ENCODE measurements at regions not wholly inside any gene's neighbourhood (a gene's known extent, or its start where the extent isn't known, plus 50 kb on each side); places are given as distances from the start of the nearest gene placed in this dataset.
"Not testable (repeated sequence)": the region's sequence is repeated elsewhere in the genome, so short reads cannot be mapped to it uniquely, and the experiment has no call there.

- DNase-seq (ENCODE audit: low read depth in 3 of 3), result no peak
Observed at GRCh38 chr2:2493496-2493895, 162.4 kb upstream of the MYT1L start.

DNA sequence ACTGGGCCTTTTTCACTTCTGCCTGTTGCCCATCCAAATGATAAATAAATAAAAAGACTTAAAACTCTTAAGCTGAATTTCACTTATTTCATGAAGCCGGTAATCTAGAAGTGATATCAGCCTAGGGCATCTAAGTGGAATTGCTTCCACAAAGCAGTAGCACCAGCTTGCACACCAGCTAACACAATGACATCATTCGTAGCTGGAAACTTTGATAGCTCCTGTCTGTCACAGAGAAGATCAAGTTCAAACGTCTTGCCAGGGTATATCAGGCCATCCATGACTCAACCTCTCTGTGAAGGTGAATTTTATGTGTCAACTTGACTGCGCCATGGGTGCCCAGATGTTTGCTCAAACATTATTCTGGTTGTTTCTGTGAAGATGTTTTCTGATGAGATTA is 161.7 kb upstream of the MYT1L start:
- no peak for DNase-seq (ENCODE audit: low read depth in 3 of 3)

GRCh38 chr2:2491964-2492363 is 160.9 kb upstream of the MYT1L start:
- DNase-seq (ENCODE audit: low read depth in 3 of 3), result no peak

DNA sequence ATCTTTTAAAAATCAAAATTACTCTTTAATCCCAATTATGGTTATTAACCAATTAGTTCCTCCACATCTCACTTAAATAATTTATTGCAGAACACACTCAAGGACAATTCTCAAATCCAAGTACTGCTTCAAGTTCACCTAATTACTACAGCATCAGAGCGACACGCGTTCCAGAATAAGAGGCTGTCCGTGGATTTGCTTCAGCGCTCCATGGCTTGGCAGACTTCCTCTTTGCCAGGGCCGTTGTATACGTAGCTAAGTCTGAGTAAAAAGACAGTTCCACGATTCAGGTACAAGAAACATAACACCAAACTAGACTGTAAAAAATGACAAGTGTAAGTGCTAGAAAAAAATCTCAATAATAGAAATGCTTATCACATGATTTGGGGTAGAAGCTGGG is 153.2 kb upstream of the MYT1L start:
- no peak for DNase-seq (ENCODE audit: low read depth in 3 of 3)

- no peak for DNase-seq (ENCODE audit: low read depth in 3 of 3)
Observed at GRCh38 chr2:2482851-2483250, 151.8 kb upstream of the MYT1L start.

- no peak for DNase-seq (ENCODE audit: low read depth in 3 of 3)
Observed at GRCh38 chr2:2472881-2473280, 141.8 kb upstream of the MYT1L start.

GRCh38 chr2:2472044-2472443 is 141.0 kb upstream of the MYT1L start:
- DNase-seq (ENCODE audit: low read depth in 3 of 3), result no peak

- DNase-seq (ENCODE audit: low read depth in 3 of 3), result no peak
Observed at GRCh38 chr2:2466534-2466933, 135.5 kb upstream of the MYT1L start.

DNA sequence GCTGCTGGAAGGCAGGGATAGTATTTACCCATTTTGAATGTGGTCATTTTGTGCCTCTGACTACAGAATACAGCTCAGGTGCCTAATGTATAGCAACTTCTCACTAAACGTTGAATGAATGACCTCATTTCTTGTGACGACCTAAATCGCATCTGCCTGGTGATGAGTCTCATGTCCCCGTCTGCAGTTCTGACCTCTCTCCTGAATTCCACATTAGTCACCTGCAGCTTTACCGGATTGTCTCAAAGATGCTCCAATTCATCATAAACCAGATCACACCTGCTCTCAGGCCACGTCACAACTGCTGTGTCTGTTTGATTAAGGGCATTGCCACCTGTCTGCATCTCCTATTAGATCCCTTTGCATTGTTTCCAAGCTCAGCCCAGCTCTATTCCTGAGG is 133.6 kb upstream of the MYT1L start:
- DNase-seq (ENCODE audit: low read depth in 3 of 3), result no peak

GRCh38 chr2:2464094-2464493 is 133.0 kb upstream of the MYT1L start:
- DNase-seq (ENCODE audit: low read depth in 3 of 3), result no peak

- no peak for DNase-seq (ENCODE audit: low read depth in 3 of 3)
Observed at GRCh38 chr2:2456721-2457120, 125.6 kb upstream of the MYT1L start.

- no peak for DNase-seq (ENCODE audit: low read depth in 3 of 3)
Observed at GRCh38 chr2:2455151-2455550, 124.1 kb upstream of the MYT1L start.

GRCh38 chr2:2452961-2453360 is 121.9 kb upstream of the MYT1L start:
- no peak for DNase-seq (ENCODE audit: low read depth in 3 of 3)

- not testable (repeated sequence) for DNase-seq (ENCODE audit: low read depth in 3 of 3)
Observed at GRCh38 chr2:2451275-2451674, 120.2 kb upstream of the MYT1L start.

GRCh38 chr2:2448178-2448577 is 117.1 kb upstream of the MYT1L start:
- no peak for DNase-seq (ENCODE audit: low read depth in 3 of 3)

- DNase-seq (ENCODE audit: low read depth in 3 of 3), result no peak
Observed at GRCh38 chr2:2422621-2423020, 91.5 kb upstream of the MYT1L start.

DNA sequence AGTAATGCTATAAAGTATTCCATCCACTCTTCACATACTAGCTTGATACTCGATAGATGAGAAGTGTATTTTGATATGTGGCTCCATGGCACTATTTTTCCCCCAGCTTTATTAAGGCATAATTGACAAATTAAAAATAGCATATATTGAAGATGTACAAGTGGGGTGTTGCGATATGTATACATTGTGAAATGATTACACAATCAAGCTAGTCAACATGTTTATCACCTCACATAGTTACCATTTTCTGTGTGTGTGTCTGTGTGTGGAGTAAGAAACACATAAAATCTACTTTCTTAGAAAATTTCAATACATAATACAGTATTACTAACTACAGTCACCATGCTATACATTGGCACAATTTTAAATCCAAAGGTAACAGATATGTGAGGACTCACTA is 82.5 kb upstream of the MYT1L start:
- no peak for DNase-seq (ENCODE audit: low read depth in 3 of 3)

GRCh38 chr2:2410987-2411386 is 79.9 kb upstream of the MYT1L start:
- no peak for DNase-seq (ENCODE audit: low read depth in 3 of 3)

DNA sequence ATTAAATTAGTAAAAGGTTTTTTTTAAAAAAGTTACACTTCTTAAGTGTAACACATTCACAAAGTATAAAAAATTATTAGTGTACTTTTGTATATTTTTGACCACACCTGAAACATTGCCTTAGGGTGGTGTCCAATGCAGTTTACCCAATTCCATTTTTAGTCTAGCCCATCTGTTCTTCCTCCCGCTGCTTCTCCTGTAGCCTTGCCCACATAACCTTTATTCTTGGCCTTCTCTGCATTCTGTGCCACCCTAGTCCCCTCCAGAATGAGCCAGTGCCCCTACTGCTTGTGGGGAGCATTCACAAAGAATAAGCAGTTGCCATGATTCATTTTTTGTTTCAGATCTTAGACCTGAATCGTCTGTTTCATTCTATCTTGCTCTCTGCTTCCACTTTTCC is 78.4 kb upstream of the MYT1L start:
- DNase-seq (ENCODE audit: low read depth in 3 of 3), result no peak

GRCh38 chr2:2405780-2406179 is 74.7 kb upstream of the MYT1L start:
- no peak for DNase-seq (ENCODE audit: low read depth in 3 of 3)

GRCh38 chr2:2400286-2401038 is 69.4 kb upstream of the MYT1L start:
- no peak for DNase-seq (ENCODE audit: low read depth in 3 of 3)

DNA sequence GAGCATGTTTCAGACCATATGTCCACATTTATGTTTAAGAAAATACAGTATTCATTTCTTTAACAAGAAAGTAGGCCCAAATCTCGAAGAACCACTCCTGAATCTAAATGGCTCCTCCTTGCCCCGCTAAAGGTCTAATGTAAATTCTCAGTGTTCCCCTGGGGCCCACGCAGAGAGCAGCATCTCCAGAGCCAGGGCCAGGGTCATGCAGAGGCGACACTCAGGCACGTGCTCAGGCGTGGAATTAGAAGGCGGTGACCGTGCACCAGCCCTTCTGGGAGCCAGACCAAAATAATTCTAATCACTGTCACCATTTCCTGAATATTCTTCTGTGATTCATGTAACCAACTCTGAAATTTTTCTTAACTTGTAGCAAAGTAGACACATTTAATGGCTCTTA is 68.3 kb upstream of the MYT1L start:
- no peak for DNase-seq (ENCODE audit: low read depth in 3 of 3)

DNA sequence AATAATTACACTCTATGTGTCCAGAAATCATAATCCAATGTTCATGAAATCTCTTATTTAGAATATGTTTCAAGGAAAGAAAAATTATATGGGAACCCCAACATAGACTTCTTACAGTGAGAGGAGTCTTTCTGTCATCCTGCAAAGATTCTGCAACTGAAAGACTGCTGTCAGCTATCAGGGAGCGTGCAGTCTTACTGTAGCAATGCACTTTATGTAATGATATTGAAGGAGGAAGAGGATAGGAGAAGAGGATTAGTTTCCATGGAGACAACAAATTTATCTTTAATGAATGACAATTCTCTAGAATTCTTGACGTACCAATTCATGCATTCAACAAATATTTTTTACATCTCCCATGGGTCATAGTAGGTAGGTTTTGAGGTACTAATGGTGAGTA is 61.3 kb upstream of the MYT1L start:
- DNase-seq (ENCODE audit: low read depth in 3 of 3), result no peak

- no peak for DNase-seq (ENCODE audit: low read depth in 3 of 3)
Observed at GRCh38 chr2:2389215-2389614, 58.1 kb upstream of the MYT1L start.
